A549 (cell line): ENCODE measurements at regions not wholly inside any gene's neighbourhood (a gene's known extent, or its start where the extent isn't known, plus 50 kb on each side); places are given as distances from the start of the nearest gene placed in this dataset.

Source experiments
- ATAC-seq, 2 experiments: fragments of 200-7000 bp in 1 of 2; fragments of >200 bp in 1 of 2; cut with Nextera tagmentation in 1 of 2; cut with Tn5 transposase in 1 of 2; 3 replicates each; pipeline versions ENCODE4 v1.8.0 to v1.9.1; 2018 to 2020; ENCODE audit warnings: mild to moderate bottlenecking in 1 of 2, moderate library complexity in 1 of 2
- CTCF ChIA-PET: fragments of 300-600 bp; sonication (Branson Sonifier 250); formaldehyde crosslinking; extraction: SDS; loops from one replicate; lab custom pipeline; 2021; ENCODE audit warnings: antibody characterized with exemption, inconsistent platforms; lab: Yijun Ruan, JAX
- POLR2A ChIA-PET: fragments of 350-600 bp; formaldehyde crosslinking; extraction: SDS; loops from one replicate; lab custom pipeline; 2021; ENCODE audit warnings: antibody characterized with exemption, inconsistent platforms; lab: Yijun Ruan, JAX
- DNase-seq, 2 experiments: peaks; one replicate each; pipeline versions ENCODE4 v3.0.0 to v3.0.0-alpha.2; 2011 to 2016; ENCODE audit warnings: low read depth in 1 of 2, low spot score in 1 of 2
- FAIRE-seq: peaks from 2 replicates; lab custom pipeline; 2011; peaks lifted over from hg19 to GRCh38; lab: Jason Lieb, UNC
- H3K27ac ChIP-seq, 2 experiments: fragments of >200 bp; sonication (Bioruptor Twin); formaldehyde crosslinking; 3 replicates each; pipeline ENCODE4 v1.5.1; 2016 to 2017
- H3K4me1 ChIP-seq: fragments of >200 bp; sonication (Bioruptor Twin); formaldehyde crosslinking; 3 replicates; pipeline ENCODE4 v1.6.1; 2016
- H3K4me2 ChIP-seq: fragments of >200 bp; sonication (Bioruptor Twin); formaldehyde crosslinking; 3 replicates; pipeline ENCODE4 v1.6.1; 2016
- H3K4me3 ChIP-seq: fragments of >200 bp; sonication (Bioruptor Twin); formaldehyde crosslinking; 3 replicates; pipeline ENCODE4 v1.5.1; 2016
- H3K9me3 ChIP-seq: fragments of >200 bp; sonication (Bioruptor Twin); formaldehyde crosslinking; 3 replicates; pipeline ENCODE4 v1.6.1; 2016
- BCL3 ChIP-seq: fragments of >200 bp; sonication (Bioruptor Twin); formaldehyde crosslinking; IDR thresholded peaks from 3 replicates; pipeline ENCODE4 v1.6.1; 2016
- CBX2 ChIP-seq: fragments of 200-600 bp; sonication (generic); IDR thresholded peaks from 2 replicates; pipeline ENCODE4 v1.6.1; 2016; ENCODE audit warnings: low read depth, mild to moderate bottlenecking, borderline replicate concordance
- CBX8 ChIP-seq: fragments of 200-600 bp; sonication (generic); IDR thresholded peaks from 2 replicates; pipeline ENCODE4 v1.6.1; 2016
- EHF ChIP-seq: fragments of 250-450 bp; sonication (Bioruptor Pico); IDR thresholded peaks from 2 replicates; pipeline ENCODE4 v1.5.0; 2020; ENCODE audit warnings: mild to moderate bottlenecking
- EHMT2 ChIP-seq: fragments of 200-600 bp; sonication (generic); IDR thresholded peaks from 2 replicates; pipeline ENCODE4 v1.6.1; 2016; ENCODE audit warnings: antibody characterized with exemption, low read depth, mild to moderate bottlenecking, moderate library complexity
- EP300 ChIP-seq, 2 experiments: fragments of >200 bp; sonication (Bioruptor Twin); formaldehyde crosslinking; IDR thresholded peaks; 2 replicates in 1 of 2; 3 replicates in 1 of 2; pipeline ENCODE4 v1.6.1; 2016 to 2017
- ESRRA ChIP-seq: fragments of 150-350 bp; IDR thresholded peaks from 2 replicates; pipeline ENCODE4 v1.6.1; 2014; ENCODE audit warnings: mild to moderate bottlenecking, low read length, borderline replicate concordance
- FOSB ChIP-seq: fragments of 250-450 bp; sonication (Bioruptor Pico); IDR thresholded peaks from 2 replicates; pipeline ENCODE4 v1.5.0; 2020; ENCODE audit warnings: mild to moderate bottlenecking, moderate library complexity
- HDAC2 ChIP-seq: fragments of 200-600 bp; sonication (generic); IDR thresholded peaks from 2 replicates; pipeline ENCODE4 v1.6.1; 2016
- HEYL ChIP-seq: fragments of 250-450 bp; sonication (Bioruptor Pico); IDR thresholded peaks from 2 replicates; pipeline ENCODE4 v1.8.0; 2021; ENCODE audit warnings: mild to moderate bottlenecking, moderate library complexity
- HMGXB4 ChIP-seq: fragments of 250-450 bp; sonication (Bioruptor Pico); IDR thresholded peaks from 2 replicates; pipeline ENCODE4 v1.5.0; 2021; ENCODE audit warnings: mild to moderate bottlenecking, moderate library complexity, borderline replicate concordance
- KDM5A ChIP-seq: fragments of 200-600 bp; sonication (generic); IDR thresholded peaks from 2 replicates; pipeline ENCODE4 v1.6.1; 2016; ENCODE audit warnings: antibody characterized with exemption, mild to moderate bottlenecking
- MAZ ChIP-seq: fragments of 150-350 bp; IDR thresholded peaks from 2 replicates; pipeline ENCODE4 v1.6.1; 2014; ENCODE audit warnings: antibody characterized with exemption, low read depth, low read length, borderline replicate concordance
- NR3C1 ChIP-seq: fragments of >200 bp; sonication (Bioruptor Twin); formaldehyde crosslinking; IDR thresholded peaks from 3 replicates; pipeline ENCODE4 v1.6.1; 2017
- PHF8 ChIP-seq: fragments of 200-600 bp; sonication (generic); IDR thresholded peaks from 2 replicates; pipeline ENCODE4 v1.6.1; 2016; ENCODE audit warnings: low read depth, mild to moderate bottlenecking, antibody characterized with exemption, moderate library complexity, borderline replicate concordance
- RAD21 ChIP-seq, 2 experiments: fragments of >200 bp in 1 of 2; sonication (Bioruptor Twin) in 1 of 2; formaldehyde crosslinking in 1 of 2; IDR thresholded peaks in 1 of 2; conservative IDR thresholded peaks in 1 of 2; 2 replicates in 1 of 2; 3 replicates in 1 of 2; pipeline ENCODE4 v1.6.1; 2012 to 2018; ENCODE audit warnings: inconsistent platforms in 1 of 2
- RCOR1 ChIP-seq: fragments of 150-350 bp; IDR thresholded peaks from 2 replicates; pipeline ENCODE4 v1.6.1; 2014; ENCODE audit warnings: antibody characterized with exemption, low read length, low read depth
- RNF2 ChIP-seq: fragments of 200-600 bp; sonication (generic); IDR thresholded peaks from 2 replicates; pipeline ENCODE4 v1.6.1; 2016; ENCODE audit warnings: low read depth, mild to moderate bottlenecking, antibody characterized with exemption, moderate library complexity, borderline replicate concordance
- SMC3 ChIP-seq: fragments of >200 bp; sonication (Bioruptor Twin); formaldehyde crosslinking; IDR thresholded peaks from 3 replicates; pipeline ENCODE4 v1.6.1; 2018; ENCODE audit warnings: inconsistent platforms
- SREBF2 ChIP-seq: fragments of 450-650 bp; IDR thresholded peaks from 2 replicates; pipeline ENCODE4 v1.6.1; 2014; ENCODE audit warnings: mild to moderate bottlenecking, moderate library complexity
- ZNF302 ChIP-seq: fragments of 250-450 bp; sonication (Bioruptor Pico); IDR thresholded peaks from 2 replicates; pipeline ENCODE4 v1.9.0; 2021; ENCODE audit warnings: inconsistent platforms, mild to moderate bottlenecking, moderate library complexity
- ZSCAN20 ChIP-seq: fragments of 250-450 bp; sonication (Bioruptor Pico); IDR thresholded peaks from 2 replicates; pipeline ENCODE4 v1.8.0; 2022; ENCODE audit warnings: mild to moderate bottlenecking, moderate library complexity
- WGBS: methylation state at CpG from one replicate; pipeline ENCODE4 v1.1.6; 2017; ENCODE audit errors: missing lambda C conversion rate; 5-methylcytosine and 5-hydroxymethylcytosine counted together

DNA sequence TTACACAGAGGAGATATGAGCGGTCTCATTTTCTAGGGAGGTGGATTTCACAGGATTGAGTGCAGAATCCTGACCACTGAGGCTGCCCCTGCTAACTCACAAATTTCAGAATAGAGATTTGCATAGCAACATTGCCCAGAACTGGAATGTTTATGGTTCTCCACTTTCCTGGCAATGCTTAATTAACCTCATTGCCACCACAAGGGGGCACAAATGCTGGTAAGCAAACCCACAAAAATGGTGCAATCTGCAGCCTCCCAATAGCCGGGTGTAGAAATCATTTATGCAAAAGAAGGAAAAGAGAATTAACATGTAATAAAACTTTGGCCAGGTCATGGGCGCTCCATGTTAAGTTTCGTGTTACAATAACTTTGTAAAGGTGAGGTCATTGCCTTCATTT, 112.4 kb downstream of the CYRIA start (continued):
- TF ChIP-seq SMC3 (peak; percentile 56; the same call in 2 of the 3 replicates), HDAC2 (no peak), RAD21 (conservative IDR thresholded peaks at IDR 0.05 in 1 of 2, IDR thresholded peaks at IDR 0.05 in 1 of 2) (peak; percentile 20 to 51; a peak in 2 of 5 replicates), PHF8 (no peak), CBX2 (no peak)

GRCh38 chr2:16552202-16552601, 113.4 kb downstream of the CYRIA start:
- Histone ChIP-seq H3K4me3 (no peak overlapping the region), H3K27ac (no peak overlapping the region), H3K9me3 (no peaks in the 10 kb centered on the region), H3K4me1 (no peaks in the 10 kb centered on the region), H3K4me2 (no peak overlapping the region)
- POLR2A ChIA-PET: no interaction called here
- 2% methylated on average over 4 of the region's 4 CpGs for WGBS
- FAIRE-seq (no peak), DNase-seq (no peak), ATAC-seq (no peak)
- TF ChIP-seq ESRRA (no peak), HDAC2 (no peak)
- CTCF ChIA-PET: interaction anchor here (1.0 to 1.9 kb wide), 4 partner anchors 43 to 613 kb away, joined by 3 to 6 read pairs (median 5); no protein-coding TSS in a partner anchor

DNA sequence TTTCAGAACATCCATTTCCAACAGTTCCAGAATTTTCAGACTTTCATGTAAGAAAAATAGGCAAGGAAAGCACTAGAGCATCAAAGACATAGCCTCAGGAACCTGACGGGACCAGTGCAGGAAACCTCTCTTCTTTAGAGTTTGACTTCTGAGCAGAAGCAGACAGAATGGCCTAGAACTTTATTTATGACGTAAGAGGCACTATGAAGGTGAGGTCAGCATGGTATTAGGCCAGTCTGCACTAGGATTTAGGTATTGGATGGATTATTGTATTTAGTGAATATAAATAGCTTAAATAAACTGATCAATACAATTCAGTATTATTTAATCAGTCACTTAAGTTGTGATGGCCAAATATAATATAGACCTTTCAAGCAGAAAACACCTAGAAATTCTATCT, 117.6 kb downstream of the CYRIA start:
- Histone ChIP-seq H3K4me2 (no peak overlapping the region), H3K4me3 (no peak overlapping the region), H3K4me1 (no peaks in the 10 kb centered on the region)
- FAIRE-seq (no peak), DNase-seq (no peak)
- TF ChIP-seq HEYL (CRISPR knock-in tag) (no peak), BCL3 (no peak), HMGXB4 (CRISPR knock-in tag) (no peak), CBX8 (no peak), RNF2 (no peak), SREBF2 (no peak), ZSCAN20 (CRISPR knock-in tag) (no peak), KDM5A (no peak), EP300 (IDR thresholded peaks at IDR 0.05) (no peak), RCOR1 (no peak), ZNF302 (CRISPR knock-in tag) (no peak), NR3C1 (no peak), MAZ (no peak), FOSB (CRISPR knock-in tag) (no peak), RAD21 (conservative IDR thresholded peaks at IDR 0.05 in 1 of 2, IDR thresholded peaks at IDR 0.05 in 1 of 2) (no peak), EHF (CRISPR knock-in tag) (no peak), EHMT2 (no peak)
- TF ChIP-seq, all 56 proteins: peak for 0
- no peaks in the 10 kb centered on the region for H3K9me3 ChIP-seq
- no peak overlapping the region for H3K27ac ChIP-seq
- ChIA-PET POLR2A (no interaction called here), CTCF (no interaction called here)
- ATAC-seq: no peak
- 2% methylated on average over 2 of the region's 2 CpGs for WGBS
